Activated CD8-positive, alpha-beta memory T cell treated with anti-CD3 and anti-CD28 coated beads for 24 hours (primary cell): ENCODE measurements at regions not wholly inside any gene's neighbourhood (a gene's known extent, or its start where the extent isn't known, plus 50 kb on each side); places are given as distances from the start of the nearest gene placed in this dataset.
"Not testable (repeated sequence)": the region's sequence is repeated elsewhere in the genome, so short reads cannot be mapped to it uniquely, and the experiment has no call there.

Experiments
- DNase-seq: peaks from one replicate; pipeline ENCODE4 v3.0.0-alpha.2; 2020

- DNase-seq: peak; percentile 88
Observed at GRCh38 chr2:204145263-204145751, 208.7 kb downstream of the ICOS start.

DNA sequence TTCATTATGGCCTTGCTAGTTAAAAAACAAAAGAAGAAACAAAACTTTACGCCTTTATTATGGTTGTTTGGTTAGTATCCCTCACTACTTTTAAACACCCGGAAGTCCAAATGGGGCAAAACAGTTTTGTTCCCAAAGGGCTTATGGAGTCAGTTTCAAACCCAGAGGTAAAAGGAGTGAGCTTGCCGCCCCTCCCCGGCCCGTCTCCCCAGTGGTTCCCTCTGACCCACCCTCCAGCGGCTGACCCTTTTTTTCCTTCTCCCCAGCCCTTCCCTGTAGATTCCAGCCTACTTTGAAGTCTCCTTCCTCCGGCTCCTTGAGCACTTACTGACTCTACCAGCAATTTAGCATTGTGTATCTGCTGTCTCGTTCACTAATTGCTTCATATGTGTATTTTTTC is 209.2 kb downstream of the ICOS start:
- no peak for DNase-seq

DNA sequence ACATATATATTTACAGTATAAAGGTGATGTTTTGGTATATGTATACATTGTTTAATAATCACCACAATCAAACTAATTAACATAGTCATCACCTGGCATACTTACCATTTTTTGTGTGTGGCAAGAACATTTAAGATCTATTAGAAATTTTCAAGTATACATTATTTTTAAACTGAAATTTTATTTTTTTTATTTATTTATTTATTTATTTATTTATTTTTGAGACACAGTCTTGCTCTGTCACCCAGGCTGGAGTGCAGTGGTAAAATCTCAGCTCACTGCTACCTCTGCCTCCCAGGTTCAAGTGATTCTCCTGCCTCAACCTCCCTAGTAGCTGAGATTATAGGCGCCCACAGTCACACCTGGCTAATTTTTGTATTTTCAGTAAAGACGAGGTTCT is 210.5 kb downstream of the ICOS start:
- not testable (repeated sequence) for DNase-seq

DNA sequence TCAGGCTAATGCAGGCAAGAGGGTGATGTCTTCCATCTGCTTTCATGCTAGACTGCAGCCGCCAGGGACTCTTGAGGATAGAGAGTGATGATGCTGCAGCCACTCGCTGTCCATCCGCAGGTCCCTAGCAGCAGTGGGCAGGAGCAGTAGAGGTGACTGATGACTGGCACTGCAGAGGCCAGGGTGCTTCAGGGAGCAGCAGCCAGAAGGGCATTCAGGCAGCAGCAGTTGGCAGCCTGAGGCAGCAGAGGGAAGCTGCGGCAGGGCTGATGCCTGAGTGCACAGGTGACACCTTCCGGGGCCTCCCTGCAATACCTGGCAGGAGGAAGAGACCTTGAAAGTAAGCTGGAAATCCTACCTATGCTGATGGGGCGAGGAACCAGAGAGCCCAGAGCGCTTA is 214.2 kb downstream of the ICOS start:
- DNase-seq: no peak

DNA sequence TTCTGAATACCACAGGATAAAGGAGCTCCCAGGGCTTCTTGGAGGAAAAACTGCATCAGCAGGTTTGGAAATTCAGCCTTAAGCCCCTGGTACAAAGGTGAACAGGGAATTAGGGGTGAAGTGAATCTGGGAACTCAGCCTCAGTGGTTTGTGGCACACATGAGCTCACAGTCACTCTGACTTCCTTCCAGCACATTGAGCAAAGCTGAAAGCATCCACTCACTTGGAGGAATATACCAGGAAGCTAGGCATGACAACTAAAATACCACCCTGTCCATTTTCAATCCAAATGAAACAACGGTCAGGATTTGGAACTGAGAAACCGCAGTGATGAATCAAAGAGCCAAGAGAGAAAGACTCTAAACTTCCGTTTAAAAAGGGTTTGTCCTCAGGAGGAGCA is 216.1 kb downstream of the ICOS start:
- DNase-seq: no peak

- DNase-seq: no peak
Observed at GRCh38 chr2:204154863-204155262, 218.3 kb downstream of the ICOS start.

DNA sequence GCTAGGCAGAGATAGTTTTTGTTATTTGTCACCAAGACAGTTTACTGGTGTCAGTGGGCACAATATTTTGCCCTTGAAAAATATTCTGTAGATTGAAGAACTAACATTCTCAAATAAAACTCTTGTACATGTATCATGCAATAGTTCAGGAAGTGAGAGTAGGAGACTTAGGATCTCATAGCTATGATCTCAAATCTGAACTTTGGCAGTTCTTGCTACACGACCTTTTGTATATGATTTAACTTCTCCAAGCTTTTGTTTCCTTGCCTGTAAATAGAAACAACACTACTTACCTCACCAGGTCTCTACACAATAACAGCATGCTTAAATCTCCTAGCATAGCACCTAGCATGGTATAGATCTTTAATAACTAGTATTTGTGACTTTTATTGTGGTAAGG is 219.9 kb downstream of the ICOS start:
- DNase-seq: no peak

DNA sequence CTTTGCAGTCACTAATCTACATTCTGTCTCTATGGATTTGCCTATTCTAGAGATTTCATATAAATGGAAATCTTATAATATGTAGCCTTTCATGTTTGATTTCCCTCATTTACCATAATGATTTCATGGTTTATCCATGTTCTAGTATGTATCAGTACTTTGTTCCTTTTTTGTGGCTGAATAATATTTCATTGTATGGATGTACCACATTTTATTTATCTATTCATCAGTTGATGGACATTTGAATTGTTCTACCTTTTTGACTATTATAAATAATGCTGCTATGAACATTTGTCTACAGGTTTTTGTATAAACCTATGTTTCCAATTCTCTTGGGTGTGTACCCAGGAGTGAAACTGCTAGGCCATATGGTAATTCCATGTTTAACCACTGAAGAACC is 221.1 kb downstream of the ICOS start:
- no peak for DNase-seq

DNA sequence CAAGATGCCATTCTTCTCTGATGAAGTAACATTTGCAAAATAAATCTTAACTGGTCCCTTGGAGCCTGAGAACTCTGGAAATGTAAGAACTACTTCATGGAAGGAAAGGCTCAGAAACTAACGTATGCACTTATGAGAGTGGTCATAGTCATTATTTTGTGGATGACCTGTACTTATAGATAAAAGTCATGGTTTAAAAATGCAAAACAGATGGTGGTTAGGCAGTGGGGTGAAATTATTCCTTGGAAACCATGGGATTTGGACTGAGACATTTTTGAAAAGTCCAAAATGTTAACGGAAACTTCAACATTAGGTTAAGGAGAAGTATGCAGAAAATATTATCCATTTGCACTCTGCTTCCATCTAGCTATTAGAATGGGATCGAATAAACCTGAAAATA is 223.0 kb downstream of the ICOS start:
- DNase-seq: no peak

- DNase-seq: no peak
Observed at GRCh38 chr2:204160989-204161388, 224.4 kb downstream of the ICOS start.

GRCh38 chr2:204161886-204162285 is 225.3 kb downstream of the ICOS start:
- DNase-seq: no peak

DNA sequence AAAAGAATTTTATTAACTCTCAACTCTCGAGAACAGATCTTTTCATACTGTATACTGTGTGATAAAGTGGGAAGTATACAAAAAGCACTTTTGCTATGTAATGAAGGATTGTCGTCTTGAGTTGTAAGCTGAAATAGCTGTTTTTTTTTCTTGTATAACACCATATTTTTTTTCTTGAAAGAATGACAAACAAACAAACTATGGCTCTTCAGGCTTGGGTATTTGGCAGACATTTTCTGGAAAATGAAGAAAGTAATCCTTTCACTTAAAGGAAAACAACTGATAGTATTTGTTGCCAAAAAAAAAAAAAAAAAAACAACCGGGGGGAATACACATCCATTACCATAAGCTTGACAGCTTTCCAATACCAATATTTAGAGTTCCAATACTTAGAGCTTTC is 230.4 kb downstream of the ICOS start:
- DNase-seq: no peak

DNA sequence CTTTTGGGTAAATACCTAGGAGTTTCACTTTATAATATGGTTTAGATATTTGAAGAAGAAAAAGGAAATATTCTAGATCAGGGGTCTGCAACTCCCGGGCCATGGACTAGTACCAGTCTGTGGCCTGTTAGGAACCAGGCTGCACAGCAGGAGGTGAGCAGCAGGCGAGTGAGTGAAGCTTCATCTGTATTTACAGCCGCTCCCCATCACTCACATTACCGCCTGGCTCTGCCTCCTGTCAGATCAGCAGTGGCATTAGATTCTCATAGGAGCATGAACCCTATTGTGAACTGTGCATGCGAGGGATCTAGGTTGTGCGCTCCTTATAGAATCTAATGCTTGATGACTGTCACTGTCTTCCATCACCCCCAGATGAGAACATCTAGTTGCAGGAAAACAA is 231.1 kb downstream of the ICOS start:
- not testable (repeated sequence) for DNase-seq

DNA sequence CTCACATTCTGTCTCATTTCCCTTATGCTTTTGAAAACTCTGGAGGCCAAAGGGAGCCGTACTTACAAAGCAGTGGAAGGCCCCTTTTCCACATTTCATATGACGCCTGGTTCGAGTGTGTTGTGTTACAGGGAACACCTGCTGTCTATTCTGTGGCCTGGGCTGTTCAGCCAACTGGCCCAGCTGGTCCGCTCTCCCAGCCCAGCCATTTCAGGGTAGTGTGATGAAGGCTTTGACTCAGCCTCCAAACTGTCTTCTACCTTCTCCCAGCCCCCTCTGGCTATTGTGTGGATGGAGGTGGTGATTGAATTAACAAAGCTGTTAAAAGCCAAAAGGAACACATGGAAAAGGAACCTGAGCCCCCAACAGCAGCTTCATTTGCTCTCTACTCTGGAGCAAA is 233.8 kb downstream of the ICOS start:
- no peak for DNase-seq

- DNase-seq: no peak
Observed at GRCh38 chr2:204171432-204172144, 235.0 kb downstream of the ICOS start.

GRCh38 chr2:204172145-204172600 is 235.6 kb downstream of the ICOS start:
- DNase-seq: no peak

GRCh38 chr2:204174034-204174433 is 237.5 kb downstream of the ICOS start:
- no peak for DNase-seq

DNA sequence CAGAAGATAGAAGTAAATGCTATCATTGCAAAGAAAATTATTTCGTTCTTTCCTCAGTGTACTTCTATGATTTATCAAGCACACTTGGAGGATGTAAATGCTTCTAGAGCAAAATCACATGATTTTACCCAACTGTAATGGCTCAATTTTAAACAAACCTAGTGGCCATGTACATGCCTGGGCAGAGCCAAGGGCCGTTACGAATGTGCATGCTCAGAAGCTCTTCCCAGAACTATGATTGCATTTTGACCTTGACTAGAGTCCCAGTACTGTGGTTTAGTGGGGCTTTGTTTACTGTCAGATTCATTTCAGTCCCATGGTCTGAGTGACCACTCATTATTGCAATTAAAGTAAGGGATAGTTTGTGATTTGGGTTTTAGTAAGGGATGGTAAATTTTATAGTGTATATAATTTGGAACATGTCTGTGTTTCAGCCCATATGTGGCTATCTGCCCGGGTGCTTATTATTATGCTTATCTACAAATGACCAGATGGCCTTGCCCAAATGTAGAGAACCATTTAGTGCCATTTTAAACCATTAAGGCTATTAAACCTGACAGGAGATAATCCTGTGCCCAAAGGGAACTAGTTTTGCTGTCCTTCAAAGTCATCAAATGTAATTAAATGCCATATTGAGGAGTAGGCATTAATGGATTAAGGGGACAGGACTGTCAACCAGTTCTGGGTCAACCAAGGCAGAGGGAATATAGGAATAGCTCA is 239.1 kb downstream of the ICOS start:
- no peak for DNase-seq

DNA sequence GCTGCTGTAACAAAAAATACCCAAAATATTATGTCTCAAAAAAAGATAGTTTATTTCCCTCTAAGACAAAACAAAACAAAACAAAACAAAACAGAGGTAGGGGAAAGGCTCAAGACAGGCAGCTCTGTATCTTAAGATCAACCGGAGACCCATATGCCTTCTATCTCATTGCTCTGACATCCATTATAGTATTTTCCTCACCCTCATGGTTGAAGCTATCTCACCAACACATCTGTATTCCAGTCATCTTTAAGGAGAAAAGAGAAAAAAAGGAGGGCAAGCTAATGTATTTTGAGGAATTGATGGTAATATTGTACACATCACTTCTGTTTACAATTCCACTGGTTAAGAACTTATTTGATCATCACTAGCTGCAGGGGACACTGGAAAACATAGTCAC is 239.7 kb downstream of the ICOS start:
- no peak for DNase-seq

- DNase-seq: no peak
Observed at GRCh38 chr2:204177251-204177976, 240.9 kb downstream of the ICOS start.

GRCh38 chr2:204177977-204178522 is 241.5 kb downstream of the ICOS start:
- peak; percentile 88 for DNase-seq

DNA sequence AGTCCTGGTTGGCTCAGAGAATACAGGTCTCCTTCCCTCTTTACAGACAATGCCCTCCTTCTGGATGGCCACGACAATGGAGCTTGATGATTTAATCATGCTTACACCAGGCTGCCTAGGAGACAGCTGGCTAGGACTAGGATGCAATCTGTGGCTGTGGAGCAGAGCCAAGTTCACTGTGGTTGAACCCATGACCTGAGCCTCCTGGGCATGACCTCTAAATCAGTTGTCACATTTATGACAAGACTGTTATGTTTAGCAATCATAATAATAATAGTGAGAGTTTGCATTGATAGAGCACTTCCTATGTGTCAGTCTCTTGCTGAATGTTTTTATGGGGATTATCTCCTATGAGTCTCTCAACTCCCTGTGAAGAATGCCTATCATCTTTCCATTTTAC is 244.1 kb downstream of the ICOS start:
- DNase-seq: no peak

- no peak for DNase-seq
Observed at GRCh38 chr2:204183608-204184007, 247.0 kb downstream of the ICOS start.
